D721Med (cell line): ENCODE measurements at regions not wholly inside any gene's neighbourhood (a gene's known extent, or its start where the extent isn't known, plus 50 kb on each side); places are given as distances from the start of the nearest gene placed in this dataset.
A peak's percentile ranks its signal among the peaks of the same experiment; 100 is the strongest.

Experiments used
- DNase-seq: peaks from one replicate; pipeline ENCODE4 v3.0.0; 2011; ENCODE audit warnings: low spot score; ENCODE audit not compliant: insufficient read length
- FAIRE-seq: peaks from 2 replicates; lab custom pipeline; 2011; peaks lifted over from hg19 to GRCh38; lab: Jason Lieb, UNC
- CTCF ChIP-seq: IDR thresholded peaks from 2 replicates; pipeline ENCODE4 v1.5.1; 2012; ENCODE audit warnings: mild to moderate bottlenecking, control low read depth; ENCODE audit not compliant: insufficient read depth; ENCODE audit errors: missing control alignments

- TF ChIP-seq CTCF: no peak
- DNase-seq: no peak
- no peak for FAIRE-seq
These were observed 400.9 kb upstream of the MEF2C start for GRCh38 chr5:89283728-89284493.

- FAIRE-seq: peak; percentile 29
- TF ChIP-seq CTCF: no peak
- DNase-seq: no peak
These were observed 399.8 kb upstream of the MEF2C start for GRCh38 chr5:89282554-89283510.

GRCh38 chr5:89281766-89282553 lies 399.0 kb upstream of the MEF2C start:
- TF ChIP-seq CTCF: no peak
- DNase-seq (no peak), FAIRE-seq (no peak)

- FAIRE-seq (no peak), DNase-seq (no peak)
- no peak for TF ChIP-seq CTCF
These were observed 398.2 kb upstream of the MEF2C start for GRCh38 chr5:89281211-89281610.

- TF ChIP-seq CTCF: no peak
- no peak for DNase-seq
- FAIRE-seq: peak; percentile 95
These were observed 397.4 kb upstream of the MEF2C start for GRCh38 chr5:89280103-89281037.

- TF ChIP-seq CTCF: no peak
- FAIRE-seq: no peak
- DNase-seq: no peak
These were observed 396.5 kb upstream of the MEF2C start for GRCh38 chr5:89279391-89280036.
